Psoas muscle (tissue), 7 donors: ENCODE measurements at regions not wholly inside any gene's neighbourhood (a gene's known extent, or its start where the extent isn't known, plus 50 kb on each side); places are given as distances from the start of the nearest gene placed in this dataset.

Experiments
- ATAC-seq, 4 donors: fragments of 200-7000 bp; cut with Tn5 transposase; one replicate each; pipeline ENCODE4 v1.9.1; 2020; ENCODE audit warnings: moderate library complexity in 3 of 4, mild to moderate bottlenecking in 2 of 4
- DNase-seq, 2 donors: peaks; one replicate each; pipeline ENCODE4 v3.0.0-alpha.2; 2020
- H3K27ac ChIP-seq: fragments of 200-600 bp; one replicate; pipeline ENCODE4 v1.8.0; 2022
- H3K27me3 ChIP-seq, 3 donors: fragments of 200-600 bp in 1 of 3; one replicate each; pipeline versions ENCODE4 v1.6.1 to v1.8.0; 2013 to 2022; ENCODE audit warnings: low read length in 2 of 3, mild to moderate bottlenecking in 2 of 3, moderate library complexity in 1 of 3; ENCODE audit not compliant: insufficient read depth in 3 of 3
- H3K36me3 ChIP-seq, 2 donors: fragments of 200-600 bp in 1 of 2; one replicate each; pipeline versions ENCODE4 v1.6.1 to v1.8.0; 2013 to 2022; ENCODE audit warnings: low read depth in 1 of 2, mild to moderate bottlenecking in 1 of 2, moderate library complexity in 1 of 2; ENCODE audit not compliant: insufficient read depth in 1 of 2
- H3K4me1 ChIP-seq: fragments of 200-600 bp; one replicate; pipeline ENCODE4 v1.8.0; 2022
- H3K4me3 ChIP-seq: fragments of 200-600 bp; one replicate; pipeline ENCODE4 v1.8.0; 2022; ENCODE audit warnings: mild to moderate bottlenecking
- H3K9me3 ChIP-seq: fragments of 200-600 bp; one replicate; pipeline ENCODE4 v1.8.0; 2022
- WGBS, 3 donors: extraction: QIAGEN DNeasy Blood & Tissue Kit; methylation state at CpG; one replicate each; pipeline versions ENCODE4 v1.1.6 to v1.1.7; 2013; 5-methylcytosine and 5-hydroxymethylcytosine counted together
- intact Hi-C, 2 donors: fragments of 100-400 bp; cut with DNase I; formaldehyde crosslinking; loops; one replicate each; pipeline versions ENCODE4 v1.11.0 to v1.14.2; 2022
- TF ChIP-seq, protein P1 (sequence below): fragments of 200-600 bp; IDR thresholded peaks from one replicate; pipeline ENCODE4 v1.8.0; 2022; ENCODE audit warnings: antibody characterized with exemption
- donor health status: healthy with polysubstance abuse.
- donor health status: DM: no; HTN: no; CAD: no; lungs with moderate emphysema.
- donor health status: Bipolar disorder and iron deficiency.
- donor health status: healthy.
- donor health status: DM: yes; HTN: yes; CAD: no.
- donor health status: DM: no; HTN: no; CAD: no.
- donor health status: DM: yes; HTN: yes; CAD: no.

DNA sequence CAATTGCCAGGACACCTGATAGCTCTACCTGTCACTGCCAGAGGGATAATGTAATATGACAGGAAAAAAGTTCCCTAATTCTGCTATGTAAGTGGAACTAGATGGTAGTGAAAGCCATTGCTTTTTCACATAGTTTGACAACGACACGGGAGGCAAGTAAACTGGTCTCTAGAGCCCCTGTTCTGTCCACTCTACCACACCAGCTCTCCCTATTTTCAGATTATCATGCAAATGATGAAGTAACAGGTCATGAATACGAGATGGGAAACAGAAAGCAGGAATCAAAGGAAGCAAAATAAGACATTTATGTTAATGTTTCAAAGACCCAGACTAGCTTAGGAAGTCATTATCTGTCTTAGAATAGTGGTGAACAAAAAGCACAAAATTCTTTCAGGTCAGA is 56.2 kb downstream of the TAF11L14 start:
- H3K4me1 ChIP-seq, result no peaks in the 10 kb centered on the region
- no peaks in the 10 kb centered on the region for H3K27me3 ChIP-seq
- TF ChIP-seq, protein P1, sequence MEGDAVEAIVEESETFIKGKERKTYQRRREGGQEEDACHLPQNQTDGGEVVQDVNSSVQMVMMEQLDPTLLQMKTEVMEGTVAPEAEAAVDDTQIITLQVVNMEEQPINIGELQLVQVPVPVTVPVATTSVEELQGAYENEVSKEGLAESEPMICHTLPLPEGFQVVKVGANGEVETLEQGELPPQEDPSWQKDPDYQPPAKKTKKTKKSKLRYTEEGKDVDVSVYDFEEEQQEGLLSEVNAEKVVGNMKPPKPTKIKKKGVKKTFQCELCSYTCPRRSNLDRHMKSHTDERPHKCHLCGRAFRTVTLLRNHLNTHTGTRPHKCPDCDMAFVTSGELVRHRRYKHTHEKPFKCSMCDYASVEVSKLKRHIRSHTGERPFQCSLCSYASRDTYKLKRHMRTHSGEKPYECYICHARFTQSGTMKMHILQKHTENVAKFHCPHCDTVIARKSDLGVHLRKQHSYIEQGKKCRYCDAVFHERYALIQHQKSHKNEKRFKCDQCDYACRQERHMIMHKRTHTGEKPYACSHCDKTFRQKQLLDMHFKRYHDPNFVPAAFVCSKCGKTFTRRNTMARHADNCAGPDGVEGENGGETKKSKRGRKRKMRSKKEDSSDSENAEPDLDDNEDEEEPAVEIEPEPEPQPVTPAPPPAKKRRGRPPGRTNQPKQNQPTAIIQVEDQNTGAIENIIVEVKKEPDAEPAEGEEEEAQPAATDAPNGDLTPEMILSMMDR, result no peak
- H3K27ac ChIP-seq, result no peak overlapping the region
- DNase-seq (no peak), ATAC-seq (no peak)
- no peaks in the 10 kb centered on the region for H3K9me3 ChIP-seq
- H3K4me3 ChIP-seq, result no peak overlapping the region
- H3K36me3 ChIP-seq, result no peaks in the 10 kb centered on the region
- intact Hi-C loops, result no loop called here
- WGBS, 3 donors, result 35 to 37% (median 37%) methylated on average over 3 of the region's 3 CpGs

- H3K27ac ChIP-seq, result no peak overlapping the region
- no peaks in the 10 kb centered on the region for H3K27me3 ChIP-seq
- 67 to 86% (median 85%) methylated on average over 1 of the region's 1 CpG for WGBS, 3 donors
- DNase-seq (no peak), ATAC-seq (no peak)
- TF ChIP-seq, protein P1, result no peak
- intact Hi-C loops, result no loop called here
- no peaks in the 10 kb centered on the region for H3K9me3 ChIP-seq
- no peak overlapping the region for H3K4me3 ChIP-seq
- no peaks in the 10 kb centered on the region for H3K36me3 ChIP-seq
- no peaks in the 10 kb centered on the region for H3K4me1 ChIP-seq
Observed at GRCh38 chr5:17691762-17692161, 57.5 kb downstream of the TAF11L14 start.

DNA sequence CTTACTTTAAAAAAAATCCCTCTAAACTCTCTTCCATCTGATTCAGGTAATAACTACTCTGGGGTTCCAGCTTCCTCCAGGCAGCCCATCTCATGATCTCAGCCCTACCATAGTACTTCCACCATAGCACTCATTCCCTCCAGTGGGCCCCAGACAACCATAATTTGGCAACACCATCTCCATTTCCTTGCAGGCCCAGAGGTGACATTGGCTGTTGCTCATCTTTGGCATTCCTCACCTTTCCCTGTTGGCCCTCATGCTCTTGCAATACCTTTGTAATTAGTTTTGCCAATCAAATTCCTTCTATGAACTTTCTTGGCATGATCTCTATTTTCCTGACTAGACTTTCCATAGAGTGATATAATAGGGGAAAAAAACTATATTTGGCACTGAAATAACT is 60.1 kb downstream of the TAF11L14 start:
- TF ChIP-seq, protein P1, result no peak

GRCh38 chr5:17694914-17695313 is 60.7 kb downstream of the TAF11L14 start:
- intact Hi-C loops, result no loop called here
- TF ChIP-seq, protein P1, result no peak
- no peak overlapping the region for H3K4me3 ChIP-seq
- ATAC-seq (no peak), DNase-seq (no peak)
- no peaks in the 10 kb centered on the region for H3K27me3 ChIP-seq
- H3K36me3 ChIP-seq, result no peaks in the 10 kb centered on the region
- no peak overlapping the region for H3K27ac ChIP-seq
- no peaks in the 10 kb centered on the region for H3K4me1 ChIP-seq
- H3K9me3 ChIP-seq, result no peaks in the 10 kb centered on the region
- WGBS, 3 donors, result 82 to 93% (median 86%) methylated on average over 2 of the region's 2 CpGs

More for the DNA sequence above, 60.1 kb downstream of the TAF11L14 start:
- ATAC-seq, result no peak
- intact Hi-C loops, result no loop called here
- Histone ChIP-seq H3K4me1 (no peaks in the 10 kb centered on the region), H3K9me3 (no peaks in the 10 kb centered on the region), H3K27ac (no peak overlapping the region), H3K4me3 (no peak overlapping the region), H3K27me3 (no peaks in the 10 kb centered on the region), H3K36me3 (no peaks in the 10 kb centered on the region)
- DNase-seq, result no peak

DNA sequence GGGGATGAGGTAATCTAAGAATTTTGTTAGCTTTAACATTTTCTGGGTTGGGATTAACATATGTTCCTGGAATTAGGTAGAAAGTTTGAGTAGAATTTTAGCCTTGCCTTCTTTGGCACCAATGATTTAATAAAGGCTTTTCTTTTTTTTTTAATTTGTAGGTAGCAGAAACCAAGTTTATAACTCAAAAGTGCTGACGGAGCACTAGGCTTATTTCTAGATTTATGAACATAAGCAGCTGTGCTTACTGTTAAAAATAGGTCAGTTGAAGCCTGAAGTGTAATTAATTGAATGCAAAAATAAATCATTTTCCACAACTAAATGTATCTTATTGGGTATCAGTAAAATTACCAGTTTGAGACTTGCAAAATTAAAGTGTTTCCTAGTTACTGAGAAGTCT is 62.4 kb downstream of the TAF11L14 start:
- intact Hi-C loops, result no loop called here
- Histone ChIP-seq H3K9me3 (no peaks in the 10 kb centered on the region), H3K27me3 (no peaks in the 10 kb centered on the region), H3K4me1 (no peaks in the 10 kb centered on the region), H3K36me3 (no peaks in the 10 kb centered on the region), H3K27ac (no peak overlapping the region), H3K4me3 (no peak overlapping the region)
- DNase-seq, result no peak
- 22 to 44% (median 30%) methylated on average over 1 of the region's 1 CpG for WGBS, 3 donors
- TF ChIP-seq, protein P1, result no peak
- ATAC-seq, result no peak
